Medulla oblongata (tissue), 1 donor: ENCODE measurements at regions not wholly inside any gene's neighbourhood (a gene's known extent, or its start where the extent isn't known, plus 50 kb on each side); places are given as distances from the start of the nearest gene placed in this dataset.

ENCODE experiments used
- DNase-seq: peaks from one replicate; pipeline ENCODE4 v3.0.0-alpha.2; 2015; ENCODE audit errors: extremely low spot score

- no peak for DNase-seq
These were observed 119.5 kb downstream of the MTX3 start for GRCh38 chr5:79871364-79872120.

GRCh38 chr5:79868163-79868670 lies 122.8 kb downstream of the MTX3 start:
- no peak for DNase-seq

GRCh38 chr5:79865579-79865978 lies 125.5 kb downstream of the MTX3 start:
- no peak for DNase-seq

DNA sequence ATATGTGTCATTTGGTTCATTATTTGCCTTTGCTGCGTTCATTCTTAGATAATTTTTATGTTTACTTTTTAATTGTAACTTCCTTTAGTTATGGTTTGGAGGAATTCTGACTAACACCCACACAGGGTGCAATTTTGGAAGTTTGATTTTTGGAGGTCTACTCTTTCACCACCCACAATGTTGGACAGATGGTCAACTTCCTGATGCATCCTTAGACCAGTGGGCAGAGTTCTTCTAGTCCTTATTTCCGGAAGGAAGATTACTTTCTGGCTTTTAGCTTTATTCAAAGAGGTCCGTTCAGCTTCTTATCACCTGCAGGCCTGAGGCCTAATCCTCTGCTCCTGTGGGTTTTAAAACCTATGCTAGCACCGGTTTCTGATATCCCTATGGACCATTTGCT lies 126.7 kb downstream of the MTX3 start:
- DNase-seq, result no peak

- peak; percentile 64 for DNase-seq
These were observed 131.5 kb downstream of the MTX3 start for GRCh38 chr5:79859588-79859987.

DNA sequence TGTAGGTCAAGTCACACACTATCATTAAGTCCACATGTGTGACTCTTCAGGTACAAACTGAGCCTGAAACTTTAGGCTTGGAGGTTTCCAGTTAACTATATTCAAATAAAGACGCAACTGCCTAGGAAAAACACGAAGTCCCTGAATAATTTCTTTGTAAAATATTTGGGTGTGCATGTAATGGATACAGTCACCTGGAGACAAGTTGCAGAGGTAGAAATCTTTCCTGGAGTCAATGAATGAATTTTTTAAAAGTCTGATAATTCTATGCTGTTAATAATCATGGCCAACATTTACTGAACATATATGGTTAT lies 132.7 kb downstream of the MTX3 start:
- no peak for DNase-seq

- DNase-seq, result peak; percentile 85
These were observed 133.2 kb downstream of the MTX3 start for GRCh38 chr5:79857714-79858409.

DNA sequence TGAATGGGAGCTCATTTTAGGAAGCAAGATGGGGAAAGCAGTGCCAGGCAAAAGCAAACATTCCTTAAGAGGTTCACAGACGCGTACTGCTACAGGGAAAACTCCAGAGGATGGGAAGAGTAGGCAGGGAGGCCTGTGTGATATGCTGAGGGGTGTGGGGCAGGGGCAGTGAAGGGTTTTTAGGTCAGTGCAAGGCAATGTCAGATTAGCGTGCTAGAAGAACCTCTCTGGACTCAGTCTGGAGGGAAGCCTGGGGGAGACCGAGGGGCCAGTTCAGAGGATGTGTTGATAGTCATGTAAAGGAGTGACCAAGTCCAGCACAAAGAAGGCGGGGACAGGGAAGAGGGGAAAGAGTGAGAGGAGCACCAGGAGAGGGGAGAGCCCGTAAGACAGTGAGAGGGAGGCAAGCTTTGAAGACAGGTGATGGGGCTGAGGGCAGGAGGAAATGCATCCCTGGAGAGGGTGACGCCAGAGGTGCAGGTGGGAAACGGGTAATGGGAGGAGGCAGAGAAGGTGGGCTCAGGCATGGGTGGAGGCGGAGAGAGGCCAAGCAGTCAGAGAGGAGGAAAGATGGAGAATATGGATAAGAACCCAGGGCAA lies 134.5 kb downstream of the MTX3 start:
- DNase-seq, result no peak

GRCh38 chr5:79853676-79854418 lies 137.2 kb downstream of the MTX3 start:
- no peak for DNase-seq

DNA sequence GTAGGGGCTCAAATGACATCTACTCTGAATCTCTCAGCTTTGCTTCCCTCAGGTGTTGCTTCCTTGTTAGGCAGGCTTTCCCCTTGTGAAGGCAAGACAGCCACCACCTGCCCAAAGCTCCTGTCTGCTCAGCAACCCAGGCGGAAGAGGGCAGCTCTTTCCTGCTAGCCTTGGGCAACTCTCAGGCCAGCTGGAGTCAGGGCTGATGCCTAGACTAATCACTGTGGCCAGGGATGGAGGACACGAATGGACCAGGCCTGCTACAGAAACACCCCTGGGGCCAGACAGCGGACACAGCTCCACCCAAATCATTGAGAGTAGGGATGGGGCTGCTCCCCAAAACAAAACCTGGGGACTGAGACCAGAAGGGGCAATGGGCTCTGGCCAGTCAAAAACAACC lies 138.0 kb downstream of the MTX3 start:
- DNase-seq, result no peak

DNA sequence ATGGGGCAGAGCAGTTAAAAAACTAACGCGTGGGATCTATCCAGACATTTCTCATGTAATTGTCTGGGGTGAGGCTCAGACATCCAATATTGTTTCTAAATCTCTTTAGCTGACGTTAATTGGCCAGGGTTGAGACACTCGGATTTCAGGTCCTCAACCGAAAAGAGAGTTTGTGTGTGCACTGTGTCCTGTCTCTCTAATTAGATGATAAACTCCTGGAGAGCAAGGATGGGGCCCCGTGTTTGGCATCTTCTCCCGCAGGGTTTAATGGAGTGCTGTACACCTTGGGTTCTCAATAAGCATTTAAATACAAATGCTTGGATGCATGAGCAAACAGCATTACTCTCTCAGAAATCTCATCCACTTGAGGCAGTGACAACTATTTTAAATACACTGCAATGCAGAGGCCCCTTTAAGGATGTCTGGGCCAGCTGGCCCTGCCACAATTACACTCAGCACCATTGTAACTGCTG lies 139.6 kb downstream of the MTX3 start:
- DNase-seq, result no peak

- no peak for DNase-seq
These were observed 140.1 kb downstream of the MTX3 start for GRCh38 chr5:79850941-79851340.

- DNase-seq, result no peak
These were observed 140.7 kb downstream of the MTX3 start for GRCh38 chr5:79850316-79850822.

- DNase-seq, result no peak
These were observed 141.4 kb downstream of the MTX3 start for GRCh38 chr5:79849486-79850315.
